GDM1 (cell line): ENCODE measurements at regions not wholly inside any gene's neighbourhood (a gene's known extent, or its start where the extent isn't known, plus 50 kb on each side); places are given as distances from the start of the nearest gene placed in this dataset.

Experiments
- DNase-seq: peaks from one replicate; lab custom pipeline; 2025; lab: John Stamatoyannopoulos, UW

DNA sequence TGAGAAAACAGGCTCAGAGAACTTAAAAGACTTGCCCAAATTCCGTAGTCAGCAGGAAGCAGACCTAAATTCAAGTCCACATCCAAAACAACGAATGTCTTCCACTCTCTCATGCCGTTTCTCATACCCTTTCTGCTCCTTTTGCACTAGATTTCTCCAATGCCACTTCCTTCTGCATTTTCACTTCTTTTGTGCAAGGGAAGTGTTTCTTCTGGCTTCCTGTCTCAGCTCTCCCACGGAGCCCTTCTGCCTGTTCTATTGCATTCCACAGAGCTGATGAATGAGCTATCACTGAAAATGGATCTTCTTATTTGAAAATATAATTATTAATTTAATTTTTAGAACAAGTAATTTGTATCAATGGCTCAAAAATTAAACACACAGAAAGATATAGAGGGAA lies 56.1 kb upstream of the STK24 start:
- DNase-seq, result peak; percentile 50

- DNase-seq, result no peak
Measured at GRCh38 chr13:98629055-98629454, 52.1 kb upstream of the STK24 start.
